Type B pancreatic cell (in vitro differentiated cells): ENCODE measurements at regions not wholly inside any gene's neighbourhood (a gene's known extent, or its start where the extent isn't known, plus 50 kb on each side); places are given as distances from the start of the nearest gene placed in this dataset.
A peak's percentile ranks its signal among the peaks of the same experiment; 100 is the strongest.

Experiments used
- DNase-seq: peaks from one replicate; pipeline ENCODE4 v3.0.0; 2021; ENCODE audit warnings: mixed read lengths; ENCODE audit not compliant: unreplicated experiment; ENCODE audit errors: extremely low spot score
- H3K27ac Mint-ChIP-seq: 2 replicates; pipeline ENCODE4 v1.8.0; 2021; ENCODE audit warnings: mild to moderate bottlenecking, mixed read lengths
- H3K27me3 Mint-ChIP-seq: 2 replicates; pipeline ENCODE4 v1.8.0; 2021; ENCODE audit warnings: mixed read lengths
- H3K36me3 Mint-ChIP-seq: 2 replicates; pipeline ENCODE4 v1.8.0; 2021; ENCODE audit warnings: mixed read lengths
- H3K4me1 Mint-ChIP-seq: one replicate; pipeline ENCODE4 v1.8.0; 2021; ENCODE audit warnings: mixed read lengths; ENCODE audit not compliant: unreplicated experiment
- H3K4me3 Mint-ChIP-seq: 2 replicates; pipeline ENCODE4 v1.8.0; 2021; ENCODE audit warnings: mild to moderate bottlenecking, mixed read lengths
- H3K9me3 Mint-ChIP-seq: 2 replicates; pipeline ENCODE4 v1.8.0; 2021; ENCODE audit warnings: mixed read lengths
- TF ChIP-seq, protein P1 (sequence below): fragments of 200-600 bp; sonication (generic); conservative IDR thresholded peaks from 2 replicates; pipeline ENCODE4 v1.5.0; 2021; ENCODE audit warnings: antibody characterized with exemption, mild to moderate bottlenecking

- DNase-seq, result peak; percentile 79
- TF ChIP-seq, protein P1, sequence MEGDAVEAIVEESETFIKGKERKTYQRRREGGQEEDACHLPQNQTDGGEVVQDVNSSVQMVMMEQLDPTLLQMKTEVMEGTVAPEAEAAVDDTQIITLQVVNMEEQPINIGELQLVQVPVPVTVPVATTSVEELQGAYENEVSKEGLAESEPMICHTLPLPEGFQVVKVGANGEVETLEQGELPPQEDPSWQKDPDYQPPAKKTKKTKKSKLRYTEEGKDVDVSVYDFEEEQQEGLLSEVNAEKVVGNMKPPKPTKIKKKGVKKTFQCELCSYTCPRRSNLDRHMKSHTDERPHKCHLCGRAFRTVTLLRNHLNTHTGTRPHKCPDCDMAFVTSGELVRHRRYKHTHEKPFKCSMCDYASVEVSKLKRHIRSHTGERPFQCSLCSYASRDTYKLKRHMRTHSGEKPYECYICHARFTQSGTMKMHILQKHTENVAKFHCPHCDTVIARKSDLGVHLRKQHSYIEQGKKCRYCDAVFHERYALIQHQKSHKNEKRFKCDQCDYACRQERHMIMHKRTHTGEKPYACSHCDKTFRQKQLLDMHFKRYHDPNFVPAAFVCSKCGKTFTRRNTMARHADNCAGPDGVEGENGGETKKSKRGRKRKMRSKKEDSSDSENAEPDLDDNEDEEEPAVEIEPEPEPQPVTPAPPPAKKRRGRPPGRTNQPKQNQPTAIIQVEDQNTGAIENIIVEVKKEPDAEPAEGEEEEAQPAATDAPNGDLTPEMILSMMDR, result no peak
- H3K27ac Mint-ChIP-seq, result no peak overlapping the region
- H3K9me3 Mint-ChIP-seq, result no peaks in the 10 kb centered on the region
- peaks cover 3% of the 10 kb centered on the region for H3K27me3 Mint-ChIP-seq
- H3K36me3 Mint-ChIP-seq, result no peaks in the 10 kb centered on the region
- H3K4me1 Mint-ChIP-seq, result peaks cover 16% of the 10 kb centered on the region
- H3K4me3 Mint-ChIP-seq, result peak overlapping the region; percentile 87
Measured at GRCh38 chr21:38913120-38913892, 107.6 kb downstream of the ETS2 start.

GRCh38 chr21:38912789-38913119 is 107.0 kb downstream of the ETS2 start:
- Mint-ChIP-seq H3K4me1 (peaks cover 16% of the 10 kb centered on the region), H3K9me3 (no peaks in the 10 kb centered on the region), H3K27me3 (peaks cover 3% of the 10 kb centered on the region), H3K36me3 (no peaks in the 10 kb centered on the region), H3K27ac (no peak overlapping the region), H3K4me3 (peak overlapping the region; percentile 87)
- no peak for DNase-seq
- TF ChIP-seq, protein P1, result no peak

- DNase-seq, result no peak
- TF ChIP-seq, protein P1, result no peak
- no peak overlapping the region for H3K27ac Mint-ChIP-seq
- H3K9me3 Mint-ChIP-seq, result no peaks in the 10 kb centered on the region
- peaks cover 19% of the 10 kb centered on the region for H3K4me1 Mint-ChIP-seq
- peaks cover 2% of the 10 kb centered on the region for H3K36me3 Mint-ChIP-seq
- no peak overlapping the region for H3K4me3 Mint-ChIP-seq
- peaks cover 4% of the 10 kb centered on the region for H3K27me3 Mint-ChIP-seq
Measured at GRCh38 chr21:38912102-38912629, 106.4 kb downstream of the ETS2 start.

DNA sequence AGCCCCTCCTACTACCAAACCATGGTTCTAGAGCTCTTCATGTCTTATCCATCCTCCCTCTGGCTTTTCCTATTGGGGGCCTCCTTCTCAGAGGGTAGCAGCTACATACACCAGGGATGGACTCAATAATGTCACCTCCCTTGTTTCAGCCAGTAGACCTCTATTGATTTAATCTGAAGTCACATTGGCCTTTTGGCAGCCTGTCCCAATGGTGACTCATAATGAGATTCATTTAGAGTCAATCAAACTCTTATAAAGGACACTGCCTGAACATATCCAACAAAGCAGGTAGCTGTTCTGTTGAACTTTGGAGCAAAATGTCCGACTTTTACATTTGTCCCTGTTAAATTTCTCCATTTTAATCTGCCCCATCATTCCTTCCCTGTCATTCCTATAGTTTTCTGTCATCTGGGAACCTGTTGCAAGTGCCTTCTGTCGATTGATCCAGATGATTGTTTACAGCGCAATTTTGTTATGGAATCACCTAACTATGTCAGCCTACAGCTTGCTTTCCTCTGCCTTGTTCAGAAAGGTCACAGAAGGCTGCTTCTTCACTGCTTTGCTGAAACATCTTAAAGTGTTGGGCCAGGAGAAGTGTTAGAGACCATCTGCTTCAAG is 105.9 kb downstream of the ETS2 start:
- peaks cover 19% of the 10 kb centered on the region for H3K4me1 Mint-ChIP-seq
- DNase-seq, result no peak
- TF ChIP-seq, protein P1, result no peak
- no peak overlapping the region for H3K4me3 Mint-ChIP-seq
- peak overlapping the region; percentile 89 for H3K27ac Mint-ChIP-seq
- H3K36me3 Mint-ChIP-seq, result peaks cover 5% of the 10 kb centered on the region
- H3K9me3 Mint-ChIP-seq, result no peaks in the 10 kb centered on the region
- H3K27me3 Mint-ChIP-seq, result peaks cover 6% of the 10 kb centered on the region

GRCh38 chr21:38910390-38911067 is 104.8 kb downstream of the ETS2 start:
- TF ChIP-seq, protein P1, result no peak
- H3K27ac Mint-ChIP-seq, result peak overlapping the region; percentile 89
- peaks cover 6% of the 10 kb centered on the region for H3K27me3 Mint-ChIP-seq
- no peak for DNase-seq
- no peak overlapping the region for H3K4me3 Mint-ChIP-seq
- no peaks in the 10 kb centered on the region for H3K9me3 Mint-ChIP-seq
- peaks cover 13% of the 10 kb centered on the region for H3K4me1 Mint-ChIP-seq
- peaks cover 5% of the 10 kb centered on the region for H3K36me3 Mint-ChIP-seq
